Fibroblast of skin of abdomen (primary cell): ENCODE measurements at regions not wholly inside any gene's neighbourhood (a gene's known extent, or its start where the extent isn't known, plus 50 kb on each side); places are given as distances from the start of the nearest gene placed in this dataset.
"Not testable (repeated sequence)": the region's sequence is repeated elsewhere in the genome, so short reads cannot be mapped to it uniquely, and the experiment has no call there.

Source experiments
- DNase-seq: peaks from one replicate; pipeline ENCODE4 v3.0.0-alpha.2; 2013

DNA sequence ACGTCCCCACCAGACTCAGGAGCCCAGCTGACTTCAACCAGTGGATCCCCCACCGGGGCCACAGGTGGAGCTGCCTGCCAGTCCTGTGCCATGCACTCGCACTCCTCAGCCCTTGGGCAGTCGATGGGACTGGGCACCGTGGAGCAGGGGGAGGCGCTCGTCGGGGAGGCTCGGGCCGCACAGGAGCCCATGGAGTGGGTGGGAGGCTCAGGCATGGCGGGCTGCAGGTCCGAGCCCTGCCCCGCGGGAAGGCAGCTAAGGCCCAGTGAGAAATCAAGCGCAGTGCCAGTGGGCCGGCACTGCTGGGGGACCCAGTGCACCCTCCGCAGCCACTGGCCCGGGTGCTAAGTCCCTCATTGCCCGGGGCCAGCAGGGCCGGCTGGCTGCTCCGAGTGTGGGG, 52.3 kb upstream of the LRRC30 start:
- DNase-seq: not testable (repeated sequence)

GRCh38 chr18:7177116-7177744, 53.7 kb upstream of the LRRC30 start:
- DNase-seq: peak; percentile 63

- DNase-seq: no peak
Observed at GRCh38 chr18:7174344-7175095, 56.4 kb upstream of the LRRC30 start.

DNA sequence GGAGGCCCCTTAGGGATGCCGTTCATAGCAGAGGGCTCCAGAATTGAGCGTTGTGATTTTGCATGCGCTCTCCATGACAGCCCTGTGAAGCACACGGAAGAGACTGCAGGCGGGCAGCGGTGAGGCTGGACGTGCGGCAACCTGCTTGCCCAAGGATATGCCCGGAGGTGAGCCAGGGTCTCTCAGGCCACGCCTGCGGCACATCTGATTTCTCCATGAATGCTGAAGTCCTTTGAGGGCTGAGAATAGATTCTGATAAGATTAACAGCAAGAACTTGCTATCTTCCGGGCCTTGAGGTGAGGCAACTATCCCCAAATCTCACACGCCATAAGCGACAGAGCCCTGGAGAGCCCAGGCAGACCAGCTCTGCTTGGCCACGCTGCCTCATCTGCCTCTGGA, 55.6 kb upstream of the LAMA1 start:
- DNase-seq: no peak

- DNase-seq: no peak
Observed at GRCh38 chr18:7172611-7173010, 55.0 kb upstream of the LAMA1 start.

DNA sequence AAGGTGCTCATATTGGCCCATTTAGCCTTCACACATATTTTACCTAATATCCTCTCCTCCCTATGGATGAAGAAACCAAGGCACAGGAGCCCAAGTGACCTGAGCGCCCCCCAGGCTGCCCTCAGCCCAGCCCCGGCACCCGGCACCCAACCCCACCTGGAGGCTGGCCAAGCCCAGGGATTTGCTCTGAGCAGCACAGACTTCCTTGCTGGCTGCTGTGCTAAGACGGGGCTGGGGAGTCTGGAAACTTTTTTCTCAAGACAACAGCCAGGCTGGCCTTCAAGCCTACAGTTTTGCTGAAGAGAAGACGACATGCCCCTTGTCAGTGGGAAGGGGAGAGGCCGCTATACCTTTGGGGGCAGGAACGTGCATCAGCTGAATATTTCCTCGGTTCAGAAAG, 52.7 kb upstream of the LAMA1 start:
- no peak for DNase-seq

DNA sequence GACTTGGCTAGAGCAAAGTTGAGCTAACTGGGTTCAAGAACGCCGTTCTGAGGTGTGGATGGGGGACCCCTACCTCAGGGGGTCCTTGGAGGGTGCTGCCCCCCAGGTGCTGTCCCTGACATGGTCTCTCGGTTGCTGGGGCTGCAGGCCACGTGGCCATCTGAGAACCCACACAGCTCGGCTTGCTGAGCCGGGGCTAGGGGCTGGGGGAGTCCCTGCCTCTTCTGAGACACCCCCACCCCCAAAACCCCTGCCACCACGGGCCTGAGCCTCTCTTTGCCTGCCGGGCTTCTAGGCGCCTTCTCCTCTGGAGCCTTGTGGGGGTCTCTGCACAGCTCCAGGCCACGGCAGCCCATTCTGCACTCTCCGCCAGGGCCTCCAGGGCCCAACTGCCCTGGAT, 52.0 kb upstream of the LAMA1 start:
- DNase-seq: no peak

GRCh38 chr18:7168408-7168807, 50.8 kb upstream of the LAMA1 start:
- DNase-seq: no peak
